ENCODE measurements at regions not wholly inside any gene's neighbourhood (a gene's known extent, or its start where the extent isn't known, plus 50 kb on each side); places are given as distances from the start of the nearest gene placed in this dataset.

GRCh38 chr1:181872562-181872961 is 188.9 kb downstream of the ZNF648 start:
- TF ChIP-seq, protein P1, sequence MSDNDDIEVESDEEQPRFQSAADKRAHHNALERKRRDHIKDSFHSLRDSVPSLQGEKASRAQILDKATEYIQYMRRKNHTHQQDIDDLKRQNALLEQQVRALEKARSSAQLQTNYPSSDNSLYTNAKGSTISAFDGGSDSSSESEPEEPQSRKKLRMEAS (IDR thresholded peaks at IDR 0.05; ENCODE audit: low read depth, low read length) = no peak
- no peak for TF ChIP-seq CTCF (IDR thresholded peaks at IDR 0.05; ENCODE audit: low read depth, low read length)
- TF ChIP-seq MYC (IDR thresholded peaks at IDR 0.05; ENCODE audit: low read depth, low read length) = no peak
- no peak for TF ChIP-seq POLR2A (IDR thresholded peaks at IDR 0.05; ENCODE audit: extremely low read depth, insufficient read length)
- DNase-seq (ENCODE audit: low read depth) = no peak

DNA sequence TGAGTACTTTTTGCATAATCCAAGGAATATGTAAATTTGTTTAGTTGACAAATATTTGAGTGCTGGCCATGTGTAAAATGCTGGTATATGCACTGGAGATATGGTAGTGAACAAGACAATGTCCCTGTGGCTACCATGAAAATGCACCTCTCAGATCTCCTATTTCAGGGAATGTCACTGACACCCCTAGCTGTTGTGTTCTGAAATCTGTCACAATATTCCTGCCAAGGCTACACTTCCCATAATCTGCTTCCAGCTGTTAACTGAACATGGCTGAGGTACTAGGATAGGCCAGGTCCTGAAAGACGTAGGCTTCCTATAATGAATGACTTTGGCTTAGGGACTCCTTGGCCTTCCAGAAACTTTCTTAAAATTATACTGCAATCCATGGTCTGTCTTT is 197.8 kb downstream of the ZNF648 start:
- no peak for DNase-seq (ENCODE audit: low read depth)
- TF ChIP-seq POLR2A (IDR thresholded peaks at IDR 0.05; ENCODE audit: extremely low read depth, insufficient read length) (no peak), CTCF (IDR thresholded peaks at IDR 0.05; ENCODE audit: low read depth, low read length) (no peak), MYC (IDR thresholded peaks at IDR 0.05; ENCODE audit: low read depth, low read length) (no peak)
- TF ChIP-seq, protein P1 (IDR thresholded peaks at IDR 0.05; ENCODE audit: low read depth, low read length) = no peak
- no peak overlapping the region for H3K4me3 ChIP-seq (ENCODE audit: low read depth, low read length)

More at GRCh38 chr1:181872562-181872961, 188.9 kb downstream of the ZNF648 start:
- no peak overlapping the region for H3K4me3 ChIP-seq (ENCODE audit: low read depth, low read length)

GRCh38 chr1:181863006-181863405 is 198.5 kb downstream of the ZNF648 start:
- TF ChIP-seq, protein P1 (IDR thresholded peaks at IDR 0.05; ENCODE audit: low read depth, low read length) = no peak
- TF ChIP-seq CTCF (IDR thresholded peaks at IDR 0.05; ENCODE audit: low read depth, low read length) = no peak
- no peak for DNase-seq (ENCODE audit: low read depth)
- H3K4me3 ChIP-seq (ENCODE audit: low read depth, low read length) = no peak overlapping the region

DNA sequence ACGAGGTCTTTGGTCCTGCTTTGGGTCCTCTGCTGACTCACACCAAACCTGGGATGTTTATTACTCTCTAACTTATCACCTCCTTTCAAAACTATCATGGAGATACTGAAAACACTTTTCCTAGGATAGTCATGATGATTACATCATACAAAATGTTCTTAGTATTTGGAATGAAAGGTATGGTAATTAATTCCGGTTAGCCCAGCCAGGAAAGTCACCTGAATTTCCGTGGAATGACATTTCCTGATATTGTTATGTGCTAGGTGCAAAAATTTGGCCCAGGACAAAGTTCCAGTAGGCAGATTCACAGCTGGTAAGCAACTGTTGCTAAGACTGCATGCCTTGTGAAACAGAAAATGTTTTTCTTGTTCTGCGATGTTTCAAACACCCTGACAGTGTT is 203.4 kb downstream of the ZNF648 start:
- DNase-seq (ENCODE audit: low read depth) = no peak
- TF ChIP-seq, protein P1 (IDR thresholded peaks at IDR 0.05; ENCODE audit: low read depth, low read length) = no peak
- TF ChIP-seq MYC (IDR thresholded peaks at IDR 0.05; ENCODE audit: low read depth, low read length) (no peak), POLR2A (IDR thresholded peaks at IDR 0.05; ENCODE audit: extremely low read depth, insufficient read length) (no peak), CTCF (IDR thresholded peaks at IDR 0.05; ENCODE audit: low read depth, low read length) (no peak)
- no peak overlapping the region for H3K4me3 ChIP-seq (ENCODE audit: low read depth, low read length)

All from NB4 (cell line).